ENCODE measurements at regions not wholly inside any gene's neighbourhood (a gene's known extent, or its start where the extent isn't known, plus 50 kb on each side); places are given as distances from the start of the nearest gene placed in this dataset.
"Not testable (repeated sequence)": the region's sequence is repeated elsewhere in the genome, so short reads cannot be mapped to it uniquely, and the experiment has no call there.

- Mint-ChIP-seq H3K36me3 (ENCODE audit: low read depth) (no peaks in the 10 kb centered on the region), H3K9me3 (no peaks in the 10 kb centered on the region), H3K27me3 (no peaks in the 10 kb centered on the region), H3K27ac (no peak overlapping the region), H3K4me1 (ENCODE audit: low read depth) (peaks cover 2% of the 10 kb centered on the region), H3K4me3 (no peak overlapping the region)
These were observed 134.4 kb upstream of the IER5L start for GRCh38 chr9:129312251-129313122.

- Mint-ChIP-seq H3K27me3 (no peaks in the 10 kb centered on the region), H3K27ac (no peak overlapping the region), H3K4me1 (ENCODE audit: low read depth) (peaks cover 10% of the 10 kb centered on the region), H3K4me3 (no peak overlapping the region), H3K9me3 (no peaks in the 10 kb centered on the region), H3K36me3 (ENCODE audit: low read depth) (no peaks in the 10 kb centered on the region)
These were observed 133.6 kb upstream of the IER5L start for GRCh38 chr9:129311643-129312042.

DNA sequence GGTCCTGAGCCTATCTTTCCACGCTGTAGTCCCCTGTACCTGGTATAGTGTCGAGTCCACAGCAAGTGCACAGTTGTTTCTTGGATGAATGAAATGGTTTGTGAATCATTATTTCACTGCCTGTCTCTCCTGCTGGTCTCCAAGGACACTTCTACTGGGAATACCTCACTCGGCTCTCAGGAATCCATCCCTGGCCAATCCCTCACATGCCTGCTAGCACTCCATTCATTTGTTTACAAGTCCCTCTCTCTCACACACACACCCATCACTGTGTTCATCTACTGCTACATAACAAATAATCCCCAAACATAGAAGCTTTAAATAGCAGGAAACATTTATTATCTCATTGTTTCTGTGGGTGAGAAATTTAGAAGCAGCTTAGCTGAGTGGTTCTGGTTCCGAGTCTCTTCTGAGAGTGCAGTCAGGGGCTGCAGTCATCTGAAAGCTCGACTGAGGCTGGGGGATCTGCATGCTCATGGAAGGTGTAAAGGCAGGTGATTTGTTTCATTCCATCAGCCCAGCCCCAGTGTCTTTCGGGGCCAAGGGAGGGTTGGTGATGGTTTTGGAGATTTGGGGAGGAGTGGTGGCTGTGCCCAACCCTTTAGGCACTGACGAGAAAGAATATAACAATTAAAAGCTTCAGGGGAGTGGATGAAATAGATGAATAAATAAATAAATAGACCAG, 132.7 kb upstream of the IER5L start:
- Mint-ChIP-seq H3K4me1 (ENCODE audit: low read depth) (peaks cover 10% of the 10 kb centered on the region), H3K9me3 (no peaks in the 10 kb centered on the region), H3K27me3 (no peaks in the 10 kb centered on the region), H3K36me3 (ENCODE audit: low read depth) (no peaks in the 10 kb centered on the region), H3K4me3 (no peak overlapping the region), H3K27ac (no peak overlapping the region)

- no peaks in the 10 kb centered on the region for H3K36me3 Mint-ChIP-seq (ENCODE audit: low read depth)
- no peak overlapping the region for H3K4me3 Mint-ChIP-seq
- H3K9me3 Mint-ChIP-seq: no peaks in the 10 kb centered on the region
- H3K27me3 Mint-ChIP-seq: no peaks in the 10 kb centered on the region
- H3K4me1 Mint-ChIP-seq (ENCODE audit: low read depth): peaks cover 10% of the 10 kb centered on the region
- no peak overlapping the region for H3K27ac Mint-ChIP-seq
These were observed 131.8 kb upstream of the IER5L start for GRCh38 chr9:129309906-129310305.

DNA sequence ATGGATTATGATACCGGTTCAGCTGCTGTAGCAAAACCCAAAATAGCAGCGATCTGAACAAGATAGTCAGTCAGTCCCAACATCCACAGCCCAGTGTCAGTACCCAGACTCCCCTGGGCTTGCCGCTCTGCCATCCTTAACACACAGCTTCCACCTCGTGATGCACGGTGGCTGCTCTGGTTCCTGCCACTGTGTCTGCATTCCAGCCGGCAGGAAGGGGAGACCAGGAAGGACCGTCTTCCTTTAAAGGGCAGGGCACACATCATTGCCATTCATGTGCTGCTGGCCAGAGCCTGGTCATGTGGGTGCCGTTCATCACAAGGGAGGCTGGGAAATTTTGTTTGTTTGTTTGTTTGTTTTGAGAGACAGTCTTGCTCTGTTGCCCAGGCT, 131.0 kb upstream of the IER5L start:
- no peaks in the 10 kb centered on the region for H3K27me3 Mint-ChIP-seq
- H3K27ac Mint-ChIP-seq: no peak overlapping the region
- H3K4me1 Mint-ChIP-seq (ENCODE audit: low read depth): peaks cover 10% of the 10 kb centered on the region
- no peaks in the 10 kb centered on the region for H3K36me3 Mint-ChIP-seq (ENCODE audit: low read depth)
- H3K4me3 Mint-ChIP-seq: no peak overlapping the region
- no peaks in the 10 kb centered on the region for H3K9me3 Mint-ChIP-seq

DNA sequence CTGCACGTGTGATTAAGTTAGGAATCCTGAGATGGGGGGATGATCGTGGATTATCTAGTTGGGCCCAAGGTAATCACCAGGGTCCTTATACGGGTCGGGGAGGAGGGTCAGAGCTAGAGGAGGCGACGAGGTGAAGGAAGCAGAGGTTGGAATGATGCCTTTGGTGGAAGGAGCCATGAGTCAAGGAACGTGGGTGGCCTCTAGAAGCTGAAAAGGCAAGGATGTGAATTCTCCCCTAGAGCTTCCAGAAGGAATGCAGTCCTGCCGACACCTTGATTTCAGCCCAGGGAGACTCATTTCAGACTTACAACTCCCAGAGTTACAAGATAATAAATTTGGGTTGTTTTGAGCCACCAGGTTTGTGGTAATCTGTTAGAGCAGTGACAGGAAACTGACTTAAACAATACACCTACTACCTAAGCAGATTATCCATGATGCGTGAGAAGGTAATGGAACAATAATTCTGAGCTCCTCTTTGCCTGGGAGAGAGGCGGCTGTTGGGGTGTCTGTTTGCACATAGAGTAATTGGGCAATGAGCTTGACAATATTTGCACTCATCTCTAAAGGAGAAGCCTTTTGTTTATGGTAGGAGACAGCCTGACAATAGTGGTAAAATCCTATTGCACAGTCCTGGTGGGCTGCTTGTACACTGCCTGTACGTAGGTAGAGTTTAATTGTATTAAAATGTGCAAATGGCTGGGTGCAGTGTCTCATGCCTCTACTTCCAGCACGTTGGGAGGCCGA, 129.3 kb upstream of the IER5L start:
- H3K4me3 Mint-ChIP-seq: no peak overlapping the region
- no peak overlapping the region for H3K27ac Mint-ChIP-seq
- no peaks in the 10 kb centered on the region for H3K36me3 Mint-ChIP-seq (ENCODE audit: low read depth)
- peaks cover 10% of the 10 kb centered on the region for H3K4me1 Mint-ChIP-seq (ENCODE audit: low read depth)
- peaks cover 4% of the 10 kb centered on the region for H3K27me3 Mint-ChIP-seq
- peaks cover 4% of the 10 kb centered on the region for H3K9me3 Mint-ChIP-seq

DNA sequence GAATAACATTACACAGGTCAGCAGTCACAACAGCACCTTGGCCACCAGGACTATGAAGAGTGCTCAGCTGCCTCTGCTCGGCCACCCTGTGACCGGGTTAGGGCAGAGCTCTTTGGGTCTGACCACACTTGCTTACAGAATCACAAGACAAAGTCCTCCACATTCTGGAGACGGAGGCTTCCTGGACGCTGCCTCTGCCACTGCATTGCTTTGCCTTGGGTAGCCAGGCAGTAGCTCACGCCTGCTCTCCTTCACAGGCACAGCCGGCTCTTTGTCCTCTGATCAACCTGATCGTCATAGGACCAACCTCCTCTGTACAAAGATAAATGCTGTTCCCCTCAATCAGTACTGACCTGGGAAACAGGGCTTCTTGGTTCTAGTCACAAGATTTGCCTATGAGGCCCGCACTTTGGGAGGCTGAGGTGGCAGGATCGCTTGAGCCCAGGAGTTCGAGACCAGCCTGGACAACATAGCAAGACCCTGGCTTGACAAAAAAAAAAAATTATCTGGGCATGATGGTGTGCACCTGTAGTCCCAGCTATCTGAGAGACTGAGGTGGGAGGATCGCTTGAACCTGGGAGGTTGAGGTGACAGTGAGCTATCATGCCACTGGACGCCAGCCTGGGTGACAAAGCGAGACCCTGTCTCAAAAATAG, 128.4 kb upstream of the IER5L start:
- Mint-ChIP-seq H3K27me3 (peaks cover 5% of the 10 kb centered on the region), H3K9me3 (peaks cover 6% of the 10 kb centered on the region), H3K4me3 (no peak overlapping the region), H3K27ac (no peak overlapping the region), H3K4me1 (ENCODE audit: low read depth) (peaks cover 10% of the 10 kb centered on the region), H3K36me3 (ENCODE audit: low read depth) (no peaks in the 10 kb centered on the region)

DNA sequence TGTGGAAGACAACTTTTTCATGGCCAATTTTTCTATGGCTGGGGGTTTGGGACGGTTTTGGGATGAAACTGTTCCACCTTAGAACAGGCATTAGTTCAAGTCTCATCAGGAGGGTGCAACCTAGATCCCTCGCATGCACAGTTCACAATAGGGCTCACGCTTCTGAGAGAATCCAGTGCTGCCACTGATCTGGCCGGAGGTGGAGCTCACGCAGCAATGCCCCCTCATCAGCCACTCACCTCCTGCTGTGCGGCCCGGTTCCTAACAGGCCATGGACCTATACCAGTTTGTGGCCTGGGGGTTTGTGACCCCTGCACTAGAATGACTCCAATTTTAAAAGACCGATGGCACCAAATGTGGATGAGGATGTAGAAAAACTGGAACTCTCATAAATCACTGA, 127.2 kb upstream of the IER5L start:
- peaks cover 10% of the 10 kb centered on the region for H3K4me1 Mint-ChIP-seq (ENCODE audit: low read depth)
- H3K27me3 Mint-ChIP-seq: peaks cover 5% of the 10 kb centered on the region
- H3K27ac Mint-ChIP-seq: no peak overlapping the region
- no peak overlapping the region for H3K4me3 Mint-ChIP-seq
- peaks cover 6% of the 10 kb centered on the region for H3K9me3 Mint-ChIP-seq
- H3K36me3 Mint-ChIP-seq (ENCODE audit: low read depth): no peaks in the 10 kb centered on the region

GRCh38 chr9:129301941-129302340, 123.9 kb upstream of the IER5L start:
- no peak overlapping the region for H3K27ac Mint-ChIP-seq
- no peaks in the 10 kb centered on the region for H3K36me3 Mint-ChIP-seq (ENCODE audit: low read depth)
- peaks cover 5% of the 10 kb centered on the region for H3K27me3 Mint-ChIP-seq
- H3K4me1 Mint-ChIP-seq (ENCODE audit: low read depth): peaks cover 2% of the 10 kb centered on the region
- H3K4me3 Mint-ChIP-seq: no peak overlapping the region
- H3K9me3 Mint-ChIP-seq: peaks cover 6% of the 10 kb centered on the region

GRCh38 chr9:129296195-129296594, 118.1 kb upstream of the IER5L start:
- H3K4me3 Mint-ChIP-seq; H3K4me1 Mint-ChIP-seq (ENCODE audit: low read depth); H3K36me3 Mint-ChIP-seq (ENCODE audit: low read depth); H3K9me3 Mint-ChIP-seq; H3K27me3 Mint-ChIP-seq; H3K27ac Mint-ChIP-seq: not testable (repeated sequence)

- Mint-ChIP-seq H3K4me3 (no peak overlapping the region), H3K4me1 (ENCODE audit: low read depth) (no peaks in the 10 kb centered on the region), H3K27me3 (peaks cover 3% of the 10 kb centered on the region), H3K27ac (no peak overlapping the region), H3K9me3 (no peaks in the 10 kb centered on the region), H3K36me3 (ENCODE audit: low read depth) (no peaks in the 10 kb centered on the region)
These were observed 113.0 kb upstream of the IER5L start for GRCh38 chr9:129291041-129291501.

- H3K4me1 Mint-ChIP-seq (ENCODE audit: low read depth): no peaks in the 10 kb centered on the region
- H3K36me3 Mint-ChIP-seq (ENCODE audit: low read depth): no peaks in the 10 kb centered on the region
- no peak overlapping the region for H3K4me3 Mint-ChIP-seq
These were observed 112.5 kb upstream of the IER5L start for GRCh38 chr9:129290606-129291005.

DNA sequence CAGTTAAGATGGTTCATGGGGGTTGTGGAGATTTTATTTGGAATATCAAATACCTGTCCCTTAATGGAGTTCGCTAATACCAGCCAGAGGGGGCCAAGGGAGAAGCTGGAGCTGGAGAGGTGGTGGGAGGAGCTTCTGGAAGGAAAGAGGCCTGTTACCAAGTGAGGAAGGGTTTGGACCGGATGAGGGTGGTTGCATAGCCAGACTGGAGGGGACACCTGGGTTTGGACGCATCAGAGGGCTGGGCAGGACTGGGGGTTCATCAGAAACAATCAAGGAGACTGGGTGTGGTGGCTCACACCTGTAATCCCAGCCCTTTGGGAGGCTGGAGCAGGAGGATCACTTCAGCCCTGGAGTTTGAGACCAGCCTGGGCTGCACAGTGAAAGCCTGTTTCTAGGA, 111.8 kb upstream of the IER5L start:
- Mint-ChIP-seq H3K36me3 (ENCODE audit: low read depth) (no peaks in the 10 kb centered on the region), H3K9me3 (no peaks in the 10 kb centered on the region), H3K27ac (no peak overlapping the region), H3K27me3 (peaks cover 3% of the 10 kb centered on the region), H3K4me3 (no peak overlapping the region), H3K4me1 (ENCODE audit: low read depth) (no peaks in the 10 kb centered on the region)

More at GRCh38 chr9:129290606-129291005, 112.5 kb upstream of the IER5L start:
- Mint-ChIP-seq H3K9me3 (no peaks in the 10 kb centered on the region), H3K27ac (no peak overlapping the region), H3K27me3 (peaks cover 3% of the 10 kb centered on the region)

DNA sequence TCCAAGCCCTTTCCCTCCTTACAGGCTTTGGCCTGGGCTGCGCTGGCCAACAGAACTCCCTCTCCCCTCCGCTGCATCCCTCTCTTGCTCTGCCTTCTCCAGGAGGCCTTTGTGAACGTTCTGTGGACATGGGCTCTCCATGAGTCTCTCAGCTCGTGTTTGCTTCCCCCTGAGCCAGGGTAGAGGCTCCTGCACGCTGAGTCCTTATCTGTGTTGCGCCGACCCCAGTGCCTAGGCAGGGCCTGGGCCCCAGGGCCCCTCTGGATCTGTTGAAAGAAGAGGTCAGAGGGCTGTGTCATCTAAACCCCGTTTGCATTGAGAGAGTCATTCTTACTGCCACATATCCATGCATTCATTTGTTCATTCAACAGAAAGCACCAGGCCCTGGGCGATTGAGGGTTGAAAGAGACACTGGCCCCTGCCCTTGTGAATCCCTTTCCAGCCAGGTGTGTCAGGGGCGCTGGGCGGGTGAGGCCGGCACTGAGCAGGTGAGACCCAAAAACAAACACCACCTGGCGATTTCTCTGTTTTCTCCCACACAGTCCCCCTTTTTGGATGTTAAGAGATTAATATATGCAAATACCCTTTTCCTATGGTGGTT, 111.2 kb upstream of the IER5L start:
- Mint-ChIP-seq H3K27ac (no peak overlapping the region), H3K27me3 (peaks cover 3% of the 10 kb centered on the region)

More for the DNA sequence above, 111.2 kb upstream of the IER5L start:
- no peaks in the 10 kb centered on the region for H3K9me3 Mint-ChIP-seq
- H3K36me3 Mint-ChIP-seq (ENCODE audit: low read depth): no peaks in the 10 kb centered on the region
- no peaks in the 10 kb centered on the region for H3K4me1 Mint-ChIP-seq (ENCODE audit: low read depth)
- H3K4me3 Mint-ChIP-seq: no peak overlapping the region

Measured in stimulated activated naive CD8-positive, alpha-beta T cell treated with anti-CD3 and anti-CD28 coated beads, Interleukin-15, Interleukin-2, amounts not matched to agents 100 ng/mL and 50 ng/mL, for 24 hours (primary cell).